ENCODE measurements at regions not wholly inside any gene's neighbourhood (a gene's known extent, or its start where the extent isn't known, plus 50 kb on each side); places are given as distances from the start of the nearest gene placed in this dataset.
"Not testable (repeated sequence)": the region's sequence is repeated elsewhere in the genome, so short reads cannot be mapped to it uniquely, and the experiment has no call there.

- in situ Hi-C loops (cut with HindIII; ENCODE audit: low sequenced_read_pairs): no loop called here
Observed at GRCh38 chr13:80684217-80684991, 343.5 kb upstream of the SPRY2 start.

- in situ Hi-C loops (cut with HindIII; ENCODE audit: low sequenced_read_pairs): no loop called here
Observed at GRCh38 chr13:80680786-80681366, 339.9 kb upstream of the SPRY2 start.

- in situ Hi-C loops (cut with HindIII; ENCODE audit: low sequenced_read_pairs): no loop called here
Observed at GRCh38 chr13:80679423-80679822, 338.5 kb upstream of the SPRY2 start.

- in situ Hi-C loops (cut with HindIII; ENCODE audit: low sequenced_read_pairs): no loop called here
Observed at GRCh38 chr13:80677227-80677626, 336.3 kb upstream of the SPRY2 start.

GRCh38 chr13:80675442-80675841 lies 334.5 kb upstream of the SPRY2 start:
- in situ Hi-C loops (cut with HindIII; ENCODE audit: low sequenced_read_pairs): not testable (repeated sequence)

GRCh38 chr13:80671773-80672172 lies 330.8 kb upstream of the SPRY2 start:
- in situ Hi-C loops (cut with HindIII; ENCODE audit: low sequenced_read_pairs): no loop called here

- in situ Hi-C loops (cut with HindIII; ENCODE audit: low sequenced_read_pairs): no loop called here
Observed at GRCh38 chr13:80669112-80669511, 328.2 kb upstream of the SPRY2 start.

- in situ Hi-C loops (cut with HindIII; ENCODE audit: low sequenced_read_pairs): no loop called here
Observed at GRCh38 chr13:80668452-80668851, 327.5 kb upstream of the SPRY2 start.

GRCh38 chr13:80666782-80667552 lies 326.0 kb upstream of the SPRY2 start:
- in situ Hi-C loops (cut with HindIII; ENCODE audit: low sequenced_read_pairs): no loop called here

GRCh38 chr13:80665792-80666333 lies 324.9 kb upstream of the SPRY2 start:
- in situ Hi-C loops (cut with HindIII; ENCODE audit: low sequenced_read_pairs): no loop called here

- in situ Hi-C loops (cut with HindIII; ENCODE audit: low sequenced_read_pairs): no loop called here
Observed at GRCh38 chr13:80664950-80665349, 324.0 kb upstream of the SPRY2 start.

GRCh38 chr13:80663788-80664187 lies 322.9 kb upstream of the SPRY2 start:
- in situ Hi-C loops (cut with HindIII; ENCODE audit: low sequenced_read_pairs): no loop called here

GRCh38 chr13:80658705-80659104 lies 317.8 kb upstream of the SPRY2 start:
- in situ Hi-C loops (cut with HindIII; ENCODE audit: low sequenced_read_pairs): no loop called here

GRCh38 chr13:80656512-80656904 lies 315.6 kb upstream of the SPRY2 start:
- in situ Hi-C loops (cut with HindIII; ENCODE audit: low sequenced_read_pairs): no loop called here

- in situ Hi-C loops (cut with HindIII; ENCODE audit: low sequenced_read_pairs): no loop called here
Observed at GRCh38 chr13:80655778-80656511, 315.0 kb upstream of the SPRY2 start.

GRCh38 chr13:80654638-80655249 lies 313.8 kb upstream of the SPRY2 start:
- in situ Hi-C loops (cut with HindIII; ENCODE audit: low sequenced_read_pairs): no loop called here

- in situ Hi-C loops (cut with HindIII; ENCODE audit: low sequenced_read_pairs): no loop called here
Observed at GRCh38 chr13:80649274-80649673, 308.3 kb upstream of the SPRY2 start.

- in situ Hi-C loops (cut with HindIII; ENCODE audit: low sequenced_read_pairs): no loop called here
Observed at GRCh38 chr13:80642641-80643040, 301.7 kb upstream of the SPRY2 start.

- in situ Hi-C loops (cut with HindIII; ENCODE audit: low sequenced_read_pairs): no loop called here
Observed at GRCh38 chr13:80633251-80633650, 292.3 kb upstream of the SPRY2 start.

GRCh38 chr13:80630685-80631121 lies 289.8 kb upstream of the SPRY2 start:
- in situ Hi-C loops (cut with HindIII; ENCODE audit: low sequenced_read_pairs): no loop called here

All from endothelial cell of hepatic sinusoid (primary cell).